ENCODE measurements at regions not wholly inside any gene's neighbourhood (a gene's known extent, or its start where the extent isn't known, plus 50 kb on each side); places are given as distances from the start of the nearest gene placed in this dataset.
"Not testable (repeated sequence)": the region's sequence is repeated elsewhere in the genome, so short reads cannot be mapped to it uniquely, and the experiment has no call there.

DNA sequence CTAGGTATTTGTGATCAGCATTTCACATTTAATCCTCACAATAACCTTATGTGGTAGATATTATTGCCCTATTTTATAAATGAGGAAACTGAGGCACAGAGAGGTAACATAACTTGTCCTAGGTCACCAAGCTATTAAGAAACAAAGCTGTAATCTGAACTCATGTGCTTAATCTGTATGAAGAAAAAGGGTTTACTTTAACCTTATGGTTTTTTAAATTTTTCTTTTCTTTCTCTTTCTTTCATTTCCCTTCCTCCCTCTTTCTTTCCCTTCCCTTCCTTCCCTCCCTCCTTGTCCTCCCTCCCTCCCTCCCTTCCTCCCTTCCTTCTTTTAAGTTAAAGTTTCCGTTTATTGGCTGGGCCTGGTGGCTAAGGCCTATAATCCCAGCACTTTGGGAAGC lies 105.2 kb upstream of the AMZ2 start:
- no peak for DNase-seq

DNA sequence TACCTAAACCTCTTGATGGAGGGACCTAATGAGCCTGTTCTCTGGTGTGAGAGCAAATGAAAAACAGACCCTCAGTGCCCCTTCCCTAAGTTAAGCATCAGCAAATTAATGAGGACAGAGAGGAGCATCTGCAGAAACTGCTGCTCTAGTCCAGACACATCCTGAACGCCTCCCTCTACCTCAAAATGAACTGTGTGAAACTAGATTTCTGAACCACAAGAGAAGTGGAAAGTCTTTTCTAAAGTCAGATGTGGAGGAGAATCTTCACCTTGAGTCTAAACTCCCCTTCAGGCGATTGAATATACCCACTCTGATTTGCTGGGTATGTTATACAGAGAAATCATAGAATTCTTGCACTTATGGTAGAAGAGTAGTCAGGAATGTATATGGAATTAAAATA lies 104.4 kb upstream of the AMZ2 start:
- DNase-seq: no peak

DNA sequence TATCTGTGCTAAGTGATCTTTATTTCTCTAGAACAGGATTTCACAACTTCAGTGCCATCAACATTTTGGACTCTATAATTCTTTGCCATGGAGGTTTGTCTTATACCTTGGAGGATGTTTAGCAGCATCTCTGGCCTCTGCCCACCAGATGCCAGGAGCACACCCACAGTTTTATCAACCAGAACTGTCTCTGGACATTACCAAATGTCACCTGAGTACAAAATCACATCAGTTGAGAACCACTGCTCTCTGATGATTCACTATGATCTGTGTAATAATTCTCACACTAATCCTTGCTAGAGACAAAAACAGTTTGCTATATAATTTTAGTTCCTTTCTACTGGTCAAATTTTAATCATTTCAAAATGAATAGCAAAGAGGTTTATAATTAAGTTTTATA lies 102.8 kb upstream of the AMZ2 start:
- no peak for DNase-seq

DNA sequence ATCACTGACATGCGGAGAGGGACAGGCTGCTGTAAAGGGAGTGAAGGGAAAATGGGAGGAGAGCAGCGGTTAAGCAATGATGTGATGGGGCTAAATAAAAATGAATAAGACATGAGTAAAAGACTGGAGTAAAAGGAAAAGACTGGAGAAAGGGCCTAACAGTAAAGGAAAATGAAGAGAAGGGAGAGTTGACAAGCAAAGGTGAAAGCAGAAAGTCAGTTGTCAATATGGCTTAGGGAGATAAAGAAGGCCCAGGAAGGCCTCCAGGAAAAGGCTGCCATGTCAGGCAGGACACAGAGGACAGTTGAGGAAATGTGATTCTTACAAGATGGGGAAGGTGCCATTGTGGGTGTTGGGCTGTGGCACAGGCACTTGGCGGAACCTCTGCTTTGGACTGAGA lies 98.9 kb upstream of the AMZ2 start:
- no peak for DNase-seq

DNA sequence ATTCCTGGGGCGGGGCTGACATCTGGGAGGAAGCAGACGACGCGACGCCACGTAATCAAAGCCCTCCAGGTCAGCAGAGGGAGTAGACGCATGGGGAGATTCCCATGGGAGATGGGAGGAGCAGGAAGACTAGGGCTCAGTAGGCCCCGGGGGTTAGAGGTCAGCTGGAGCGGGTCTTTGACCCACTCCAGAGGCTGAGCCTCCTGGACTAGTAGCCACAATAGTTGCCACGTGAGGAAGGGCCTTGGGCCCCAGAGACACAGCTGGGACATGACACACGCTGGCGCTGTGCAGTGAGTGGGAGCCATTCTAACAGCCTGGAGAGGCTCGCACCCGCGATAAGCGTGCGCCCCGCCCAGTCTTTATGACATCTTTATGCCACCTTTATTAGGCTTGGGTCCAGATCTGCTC lies 95.7 kb upstream of the AMZ2 start:
- DNase-seq: no peak

DNA sequence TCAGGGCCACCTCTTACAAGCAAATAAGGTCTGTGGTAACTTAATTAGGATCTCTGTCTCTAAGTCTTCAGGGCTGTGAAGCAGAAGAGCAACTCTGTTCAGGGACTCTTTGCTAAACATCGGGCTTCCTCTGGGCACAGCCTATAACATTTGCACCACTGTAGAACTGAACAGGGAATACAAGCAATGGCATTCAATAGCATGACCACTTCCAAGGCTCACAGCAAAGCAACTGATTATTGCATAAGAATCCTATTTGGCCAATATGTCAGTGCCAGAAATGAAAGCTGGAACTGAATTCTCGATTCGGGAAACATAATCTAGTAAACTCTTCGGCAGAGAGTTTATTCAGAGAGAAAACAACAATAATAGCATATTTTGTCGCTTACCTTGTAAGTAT lies 92.2 kb upstream of the AMZ2 start:
- no peak for DNase-seq

DNA sequence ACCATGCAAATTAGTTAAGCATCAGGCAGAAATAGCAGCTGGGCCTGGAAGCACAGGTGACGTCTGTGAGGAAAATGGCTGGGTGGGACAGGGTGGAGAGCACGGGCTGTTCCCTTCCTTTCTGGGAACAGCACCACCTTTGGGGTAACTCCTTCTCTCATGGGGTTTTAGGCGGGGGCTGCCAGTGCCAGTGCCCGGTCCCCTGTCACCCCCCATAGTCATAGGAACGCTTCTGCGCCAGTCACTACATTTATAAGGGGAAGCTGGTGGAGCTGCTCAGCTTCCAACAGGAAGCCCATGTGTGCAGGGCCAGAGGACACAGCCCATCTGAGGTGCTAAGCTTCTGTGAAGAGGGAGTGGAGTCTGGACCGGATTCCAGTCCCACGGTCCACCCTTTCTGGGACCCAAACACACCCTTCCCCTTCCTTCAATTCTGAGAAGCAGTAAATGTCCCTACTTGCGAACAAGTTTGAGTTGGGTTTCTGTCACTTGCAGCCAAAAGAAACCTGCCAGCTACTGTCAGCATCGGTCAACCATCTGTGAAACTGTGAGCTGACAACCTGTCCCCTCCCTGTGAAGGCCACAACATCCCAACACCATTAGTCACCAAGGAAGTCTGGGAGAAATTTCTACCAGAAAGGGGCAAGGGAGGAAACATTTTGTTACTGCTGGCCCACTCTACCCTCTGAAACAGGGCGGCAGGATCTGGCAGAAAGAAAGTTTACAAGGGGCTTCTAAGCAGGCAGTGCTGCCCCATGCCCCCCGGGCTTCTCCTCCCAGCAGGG lies 86.0 kb upstream of the AMZ2 start:
- no peak for DNase-seq

DNA sequence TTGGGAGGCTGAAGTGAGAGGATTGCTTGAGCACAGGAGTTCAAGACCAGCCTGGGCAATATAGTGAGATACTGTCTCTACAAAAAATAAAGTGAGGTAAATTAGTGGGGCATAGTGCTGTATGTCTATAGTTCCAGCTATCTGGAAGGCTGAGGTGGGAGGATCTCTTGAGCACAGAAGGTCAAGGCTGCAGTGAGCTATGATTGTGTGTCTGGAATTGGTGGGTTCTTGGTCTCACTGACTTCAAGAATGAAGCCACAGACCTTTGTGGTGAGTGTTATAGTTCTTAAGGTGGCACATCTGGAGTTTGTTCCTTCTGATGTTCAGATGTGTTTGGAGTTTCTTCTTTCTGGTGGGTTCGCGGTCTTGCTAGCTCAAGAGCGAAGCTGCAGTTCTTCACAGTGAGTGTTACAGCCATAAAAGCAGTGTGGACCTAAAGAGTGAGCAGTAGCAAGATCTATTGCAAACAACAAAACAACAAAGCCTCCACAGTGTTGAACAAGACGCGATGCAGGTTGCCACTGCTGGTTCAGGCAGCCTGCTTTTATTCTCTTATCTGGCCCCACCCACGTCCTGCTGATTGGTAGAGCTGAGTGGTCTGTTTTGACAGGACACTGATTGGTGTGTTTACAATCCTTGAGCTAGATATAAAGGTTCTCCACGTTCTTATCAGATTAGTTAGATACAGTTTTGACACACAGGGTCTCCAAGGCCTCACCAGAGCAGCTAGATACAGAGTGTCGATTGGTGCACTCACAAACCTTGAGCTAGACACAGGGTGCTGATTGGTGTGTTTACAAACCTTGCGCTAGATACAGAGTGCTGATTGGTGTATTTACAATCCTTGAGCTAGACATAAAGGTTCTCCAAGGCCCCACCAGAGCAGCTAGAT lies 79.3 kb upstream of the AMZ2 start:
- DNase-seq: not testable (repeated sequence)

DNA sequence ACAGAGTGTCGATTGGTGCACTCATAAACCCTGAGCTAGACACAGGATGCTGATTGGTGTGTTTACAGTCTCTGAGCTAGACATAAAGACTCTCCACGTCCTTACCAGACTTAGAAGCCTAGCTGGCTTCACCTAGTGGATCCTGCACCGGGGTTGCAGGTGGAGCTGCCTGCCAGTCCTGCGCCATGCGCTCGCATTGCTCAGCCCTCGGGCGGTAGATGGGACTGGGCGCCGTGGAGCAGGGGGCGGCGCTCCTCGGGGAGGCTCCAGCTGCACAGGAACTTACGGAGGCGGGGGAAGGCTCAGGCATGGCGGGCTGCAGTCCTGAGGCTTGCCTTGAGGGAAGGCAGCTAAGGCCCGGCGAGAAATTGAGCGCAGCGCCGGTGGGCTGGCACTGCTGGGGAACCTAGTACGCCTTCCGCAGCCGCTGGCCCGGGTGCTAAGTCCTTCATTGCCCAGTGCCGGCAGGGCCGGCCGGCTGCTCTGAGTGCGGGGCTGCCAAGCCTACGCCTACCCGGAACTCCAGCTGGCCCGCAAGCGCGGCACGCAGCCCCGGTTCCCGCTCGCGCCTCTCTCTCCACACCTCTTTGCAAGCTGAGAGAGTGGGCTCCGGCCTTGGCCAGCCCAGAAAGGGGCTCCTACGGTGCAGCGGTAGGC lies 78.5 kb upstream of the AMZ2 start:
- not testable (repeated sequence) for DNase-seq

DNA sequence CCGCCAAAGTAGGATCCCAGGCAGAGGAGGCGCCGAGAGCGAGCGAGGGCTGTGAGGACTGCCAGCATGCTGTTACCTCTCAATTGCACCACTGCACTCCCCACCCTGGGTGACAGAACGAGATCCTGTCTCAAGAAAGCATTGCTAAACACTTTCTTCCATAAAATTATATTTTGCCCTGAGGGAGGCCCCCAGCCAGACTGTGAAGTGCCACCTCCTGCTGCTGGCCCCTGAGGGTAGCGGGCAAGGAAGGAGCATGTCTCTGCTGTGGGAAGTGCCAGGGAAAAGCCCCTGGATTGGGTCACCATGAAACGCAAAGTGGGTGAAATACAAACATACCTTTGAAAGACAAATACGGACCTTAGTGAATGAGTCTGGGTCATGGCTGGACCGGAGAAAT lies 78.0 kb upstream of the AMZ2 start:
- DNase-seq: no peak

DNA sequence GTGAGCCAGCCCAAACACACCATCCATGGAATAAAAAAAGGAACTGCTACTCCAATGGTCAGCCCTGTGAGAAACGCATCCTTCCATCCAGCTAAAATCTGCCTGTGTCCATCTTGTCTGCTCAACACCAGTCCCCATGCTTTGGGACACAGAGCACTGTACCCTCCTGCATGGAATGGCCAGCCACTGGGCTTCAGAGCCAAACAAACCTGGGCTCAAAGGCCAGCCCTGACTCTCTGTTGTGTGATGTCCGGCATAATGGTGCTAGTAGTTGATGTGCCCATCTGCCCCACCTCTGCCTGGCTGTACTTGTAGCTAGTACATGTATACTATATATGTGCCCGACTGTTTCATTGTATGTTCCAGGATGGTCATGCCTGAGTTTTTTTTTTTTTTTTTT lies 77.6 kb upstream of the AMZ2 start:
- DNase-seq: no peak

DNA sequence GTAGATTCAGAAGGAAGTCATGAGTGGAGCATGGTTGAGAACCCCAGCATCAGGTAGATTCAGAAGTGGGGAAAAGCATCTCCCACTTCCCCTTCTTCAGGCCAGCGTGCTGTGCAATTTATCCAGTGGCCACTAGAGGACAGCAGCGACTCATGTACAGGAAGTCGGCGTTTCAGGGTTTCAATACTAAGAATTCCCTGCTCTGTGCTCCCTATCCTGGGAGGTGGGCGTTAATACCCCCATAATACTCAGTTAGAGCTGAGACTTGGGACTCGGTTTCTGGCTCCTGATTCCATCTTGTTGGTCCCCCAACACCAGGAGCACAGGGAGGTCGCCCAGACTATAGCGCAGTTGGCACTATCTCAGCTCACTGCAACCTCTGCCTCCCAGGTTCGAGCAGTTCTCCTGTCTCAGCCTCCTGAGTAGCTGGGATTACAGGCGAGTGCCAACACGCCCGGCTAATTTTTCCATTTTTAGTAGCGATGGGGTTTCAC lies 75.3 kb upstream of the AMZ2 start:
- DNase-seq: peak; percentile 81

DNA sequence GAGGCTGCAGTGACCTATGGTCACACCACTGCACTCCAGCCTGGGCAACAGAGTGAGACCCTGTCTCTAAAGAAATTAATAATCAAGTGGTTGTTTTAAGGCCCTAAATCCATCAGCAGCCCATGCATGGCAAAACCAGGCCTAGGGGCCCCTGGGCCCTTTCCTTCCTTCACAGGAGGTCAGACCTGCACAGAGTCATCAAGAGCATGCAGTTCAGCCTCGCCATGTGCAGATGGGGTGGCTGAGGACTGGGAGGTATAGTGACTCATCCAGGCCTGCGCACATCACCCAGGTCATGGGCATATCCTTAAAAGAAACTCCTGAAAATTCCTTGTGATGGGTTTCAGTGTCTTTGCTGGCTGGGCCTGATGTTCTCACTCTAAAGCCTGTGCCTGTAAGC lies 72.4 kb upstream of the AMZ2 start:
- no peak for DNase-seq

DNA sequence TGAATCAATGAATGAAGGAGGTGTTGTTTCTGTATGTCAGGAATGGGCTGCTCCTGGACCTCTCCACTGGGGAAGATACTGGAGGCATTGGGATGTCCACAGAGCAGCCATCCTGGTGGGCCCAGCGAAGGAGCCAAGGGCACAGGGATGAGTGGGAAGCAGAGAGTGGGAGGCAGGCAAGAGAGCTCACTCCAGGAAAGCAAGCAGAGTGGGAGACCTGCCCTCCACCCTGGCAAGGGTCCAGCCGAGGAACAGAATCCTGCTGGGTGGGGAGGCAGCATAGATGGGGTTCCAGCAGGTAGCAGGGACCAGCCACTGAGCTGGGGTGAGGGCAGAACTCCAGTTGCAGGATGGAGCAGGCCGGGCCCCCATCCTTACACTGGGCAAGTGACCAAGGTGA lies 71.9 kb upstream of the AMZ2 start:
- no peak for DNase-seq

DNA sequence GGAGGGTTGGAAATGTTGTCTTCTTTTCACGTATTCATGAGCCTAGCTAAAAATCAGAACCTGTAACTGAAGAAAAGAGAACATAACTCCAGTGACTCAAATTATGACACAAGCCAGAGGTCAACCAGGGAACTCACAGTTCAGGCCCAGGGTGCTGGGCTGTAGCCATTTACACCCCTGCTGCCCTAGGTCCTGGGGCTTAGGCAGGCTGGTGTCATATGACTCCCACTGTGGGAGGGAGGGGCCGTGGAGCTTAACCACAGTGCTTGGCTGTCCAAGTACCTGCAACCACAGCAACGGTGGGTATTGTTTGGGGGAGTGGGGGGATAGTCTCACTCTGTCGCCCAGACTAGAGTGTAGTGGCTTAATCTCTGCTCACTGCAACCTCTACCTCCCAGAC lies 71.1 kb upstream of the AMZ2 start:
- no peak for DNase-seq

DNA sequence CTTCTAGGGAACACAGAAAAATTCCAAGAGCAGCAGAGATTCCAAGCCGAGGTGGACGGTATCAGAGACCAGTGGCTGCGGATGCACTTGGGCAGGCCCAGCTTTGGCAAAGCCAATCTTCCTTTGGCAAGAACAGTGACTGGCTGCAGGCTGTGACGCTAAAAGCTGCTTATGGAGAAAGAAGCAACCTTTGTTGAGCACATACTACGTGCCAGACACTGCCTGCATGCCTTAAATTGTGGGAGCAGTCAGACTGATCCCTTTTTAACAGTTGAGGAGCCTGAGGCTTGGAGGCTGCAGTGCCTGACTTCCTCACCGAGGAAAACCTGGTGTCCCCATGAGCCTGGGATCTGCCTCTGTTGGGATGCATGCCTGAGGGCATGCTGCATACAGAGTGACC lies 69.0 kb upstream of the AMZ2 start:
- no peak for DNase-seq

DNA sequence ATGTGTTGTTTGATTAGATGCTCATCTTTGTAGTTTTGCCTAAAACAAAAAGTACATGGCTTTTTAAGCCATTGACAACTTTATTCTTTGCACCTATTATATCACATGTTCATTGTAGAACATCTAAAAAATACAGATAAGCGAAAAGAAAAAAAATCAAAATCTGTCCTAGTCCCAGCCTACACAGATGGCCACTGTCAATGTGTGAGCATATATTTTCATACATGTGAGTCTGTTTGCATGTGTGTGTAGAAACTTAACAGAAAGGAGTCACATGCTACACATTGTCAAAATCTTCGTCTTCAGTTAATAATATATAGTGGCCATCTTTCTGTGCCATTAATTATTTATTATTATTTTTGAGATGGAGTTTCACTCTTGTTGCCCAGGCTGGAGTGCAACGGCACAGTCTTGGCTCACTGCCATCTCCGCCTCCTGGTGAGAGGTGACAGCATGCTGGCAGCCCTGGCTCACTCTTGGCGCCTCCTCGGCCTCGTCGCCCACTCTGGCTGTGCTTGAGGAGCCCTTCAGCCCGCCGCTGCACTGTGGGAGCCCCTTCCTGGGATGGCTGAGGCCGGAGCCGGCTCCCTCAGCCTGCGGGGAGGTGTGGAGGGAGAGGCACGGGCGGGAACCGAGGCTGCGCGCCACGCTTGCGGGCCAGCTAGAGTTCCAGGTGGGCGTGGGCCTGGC lies 68.5 kb upstream of the AMZ2 start:
- no peak for DNase-seq

DNA sequence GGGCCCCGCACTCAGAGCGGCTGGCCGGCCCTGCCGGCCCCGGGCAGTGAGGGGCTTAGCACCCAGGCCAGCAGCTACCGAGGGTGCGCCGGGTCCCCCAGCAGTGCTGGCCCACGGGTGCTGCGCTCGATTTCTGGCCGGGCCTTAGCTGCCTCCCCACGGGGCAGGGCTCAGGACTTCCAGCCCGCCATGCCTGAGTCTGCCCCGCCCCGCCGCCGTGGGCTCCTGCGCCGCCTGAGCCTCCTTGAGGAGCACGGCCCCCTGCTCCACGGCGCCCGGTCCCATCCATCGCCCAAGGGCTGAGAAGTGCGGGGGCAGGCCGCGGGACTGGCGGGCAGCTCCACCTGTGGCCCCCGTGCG lies 67.9 kb upstream of the AMZ2 start:
- no peak for DNase-seq

DNA sequence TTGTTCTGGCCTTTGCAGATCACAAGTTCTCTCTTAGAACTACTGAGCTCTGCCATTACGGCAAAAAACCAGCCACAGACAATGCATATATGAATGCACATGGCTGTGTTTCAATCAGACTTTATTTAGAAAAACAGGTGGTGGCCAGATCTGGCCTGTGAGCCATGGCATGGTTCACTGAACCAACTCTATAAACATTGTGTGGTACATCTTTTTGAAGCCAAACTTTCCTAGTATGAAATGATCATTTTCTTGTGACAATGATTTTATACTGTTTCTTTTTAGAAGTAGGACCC lies 65.9 kb upstream of the AMZ2 start:
- DNase-seq: no peak

DNA sequence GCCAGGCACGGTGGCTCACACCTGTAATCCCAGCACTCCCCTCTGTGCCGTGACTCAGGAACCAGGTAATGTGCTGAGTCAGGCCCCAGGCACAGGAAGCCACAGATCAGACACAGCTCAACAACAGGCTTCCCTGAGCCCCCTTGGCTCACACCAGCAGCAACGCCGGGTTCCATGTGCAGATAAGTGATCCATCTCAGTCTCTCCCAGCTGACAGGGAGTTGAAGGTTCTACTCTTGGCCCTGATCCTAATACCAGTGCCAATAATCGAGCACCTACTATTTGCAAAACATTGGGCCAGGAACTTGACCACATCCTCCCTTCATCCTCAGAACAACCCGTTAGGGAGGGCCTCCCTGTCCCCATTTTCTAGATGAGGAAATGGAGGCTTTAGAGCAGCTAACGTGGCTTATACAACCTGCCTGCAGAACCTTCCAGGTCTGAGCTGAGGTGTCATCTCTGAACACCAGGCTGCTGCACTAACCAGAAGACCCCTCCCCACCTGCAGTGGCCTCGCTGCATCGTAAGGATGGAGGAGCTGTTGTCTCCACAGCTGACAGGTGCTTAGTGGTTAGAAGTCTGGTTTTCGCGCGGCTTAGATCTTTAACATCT lies 64.8 kb upstream of the AMZ2 start:
- DNase-seq: no peak

DNA sequence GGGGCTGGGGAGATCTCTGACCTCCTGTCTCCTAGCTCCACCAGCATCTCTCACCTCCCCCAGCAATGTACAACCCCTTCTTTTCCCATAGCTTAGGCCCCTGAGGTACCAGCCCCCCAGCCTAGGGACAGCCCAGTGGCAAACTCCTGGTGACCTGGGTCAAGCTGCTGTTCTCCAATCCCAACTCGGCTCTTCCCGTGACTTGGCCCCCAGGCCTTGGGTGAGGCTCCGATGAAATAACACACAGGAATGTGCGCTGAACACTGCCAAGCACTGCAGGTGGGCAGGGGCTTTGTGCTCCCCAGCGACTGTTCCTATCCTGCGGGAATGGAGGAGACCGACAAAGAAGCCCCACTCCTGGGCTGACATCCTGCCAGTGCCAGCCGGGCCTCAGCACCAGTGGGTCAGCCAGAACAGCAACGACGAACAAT lies 63.7 kb upstream of the AMZ2 start:
- no peak for DNase-seq

DNA sequence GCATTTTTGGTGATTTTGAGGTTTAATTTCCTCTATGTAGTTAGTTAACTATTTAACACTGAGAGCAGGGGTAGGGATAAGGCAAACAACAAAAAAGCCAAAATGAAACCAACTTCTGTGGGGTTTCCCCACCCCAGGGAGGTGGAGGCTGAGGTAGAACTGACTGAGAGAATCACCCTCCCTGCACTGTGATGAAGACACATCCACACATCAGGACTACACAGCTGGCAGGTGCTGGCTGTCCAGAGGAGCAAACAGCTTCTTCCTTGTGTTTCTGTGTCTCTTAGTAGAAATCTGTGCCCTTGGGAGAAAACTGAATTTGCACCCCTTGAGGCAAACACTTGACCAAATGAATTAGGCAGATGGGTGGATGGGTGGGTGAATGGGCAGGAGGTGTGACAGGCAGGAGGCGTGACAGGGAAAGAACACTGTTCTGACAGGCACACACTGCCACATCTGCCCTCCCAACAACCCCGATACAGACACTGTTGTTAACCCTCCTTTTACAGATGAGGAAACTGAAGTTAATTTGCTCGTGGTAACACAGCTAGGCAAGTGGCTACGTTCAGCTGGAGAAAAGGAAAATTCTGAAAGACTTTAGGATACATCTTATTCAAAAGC lies 62.9 kb upstream of the AMZ2 start:
- DNase-seq: no peak
